ENCODE measurements at regions not wholly inside any gene's neighbourhood (a gene's known extent, or its start where the extent isn't known, plus 50 kb on each side); places are given as distances from the start of the nearest gene placed in this dataset.
"Not testable (repeated sequence)": the region's sequence is repeated elsewhere in the genome, so short reads cannot be mapped to it uniquely, and the experiment has no call there.

GRCh38 chr18:52220062-52220591 is 119.9 kb upstream of the DCC start:
- DNase-seq: no peak

GRCh38 chr18:52222211-52222610 is 117.8 kb upstream of the DCC start:
- no peak for DNase-seq

GRCh38 chr18:52227536-52227935 is 112.5 kb upstream of the DCC start:
- DNase-seq: no peak

GRCh38 chr18:52228166-52228565 is 111.8 kb upstream of the DCC start:
- DNase-seq: peak; percentile 25

GRCh38 chr18:52236131-52236530 is 103.9 kb upstream of the DCC start:
- no peak for DNase-seq

- no peak for DNase-seq
Observed at GRCh38 chr18:52237551-52237950, 102.4 kb upstream of the DCC start.

- DNase-seq: no peak
Observed at GRCh38 chr18:52242711-52243110, 97.3 kb upstream of the DCC start.

GRCh38 chr18:52244658-52245057 is 95.3 kb upstream of the DCC start:
- DNase-seq: no peak

- no peak for DNase-seq
Observed at GRCh38 chr18:52254367-52254766, 85.6 kb upstream of the DCC start.

GRCh38 chr18:52257417-52257816 is 82.6 kb upstream of the DCC start:
- not testable (repeated sequence) for DNase-seq

GRCh38 chr18:52275817-52276216 is 64.2 kb upstream of the DCC start:
- no peak for DNase-seq

GRCh38 chr18:52277785-52278184 is 62.2 kb upstream of the DCC start:
- DNase-seq: no peak

GRCh38 chr18:52278191-52278590 is 61.8 kb upstream of the DCC start:
- no peak for DNase-seq

GRCh38 chr18:52280702-52281101 is 59.3 kb upstream of the DCC start:
- no peak for DNase-seq

- no peak for DNase-seq
Observed at GRCh38 chr18:52283927-52284326, 56.1 kb upstream of the DCC start.

- DNase-seq: no peak
Observed at GRCh38 chr18:52286675-52287074, 53.3 kb upstream of the DCC start.

GRCh38 chr18:52287151-52287550 is 52.8 kb upstream of the DCC start:
- no peak for DNase-seq

- no peak for DNase-seq
Observed at GRCh38 chr18:52288403-52289004, 51.5 kb upstream of the DCC start.

GRCh38 chr18:52289392-52289791 is 50.6 kb upstream of the DCC start:
- DNase-seq: no peak

Measured in NCI-H2227 treated with DMSO at 0.1 percent for 48 hours (cell line).